MM.1S (cell line): ENCODE measurements at regions not wholly inside any gene's neighbourhood (a gene's known extent, or its start where the extent isn't known, plus 50 kb on each side); places are given as distances from the start of the nearest gene placed in this dataset.

Experiments used
- DNase-seq: peaks from one replicate; pipeline ENCODE4 v3.0.0-alpha.2; 2015
- H2AFZ ChIP-seq: fragments of 300-600 bp; sonication (generic); 2 replicates; pipeline ENCODE4 v1.6.0; 2016; ENCODE audit warnings: antibody characterized with exemption, low read length
- H3F3A ChIP-seq: fragments of 300-600 bp; sonication (generic); 2 replicates; pipeline ENCODE4 v1.6.1; 2016; ENCODE audit warnings: mild to moderate bottlenecking, antibody characterized with exemption, low read length, moderate library complexity, mixed read lengths; ENCODE audit not compliant: insufficient read depth
- H3K27ac ChIP-seq: fragments of 300-600 bp; sonication (generic); 2 replicates; pipeline ENCODE4 v1.5.1; 2016; ENCODE audit warnings: mild to moderate bottlenecking, low read length
- H3K27me3 ChIP-seq: fragments of 300-600 bp; sonication (generic); replicated peaks from 2 replicates; pipeline ENCODE4 v1.6.0; 2016; ENCODE audit warnings: low read length; ENCODE audit not compliant: insufficient read depth
- H3K36me3 ChIP-seq: fragments of 300-600 bp; sonication (generic); replicated peaks from 2 replicates; pipeline ENCODE4 v1.6.1; 2016; ENCODE audit warnings: mild to moderate bottlenecking, low read length, mixed read lengths; ENCODE audit not compliant: insufficient read depth
- H3K4me1 ChIP-seq: fragments of 300-600 bp; sonication (generic); 2 replicates; pipeline ENCODE4 v1.6.1; 2016; ENCODE audit warnings: low read length, mixed read lengths
- H3K4me2 ChIP-seq: fragments of 300-600 bp; sonication (generic); 2 replicates; pipeline ENCODE4 v1.6.0; 2016; ENCODE audit warnings: low read depth, low read length
- H3K4me3 ChIP-seq: fragments of 300-600 bp; sonication (generic); 2 replicates; pipeline ENCODE4 v1.5.1; 2016; ENCODE audit warnings: low read length, mixed read lengths
- H3K79me2 ChIP-seq: fragments of 300-600 bp; sonication (generic); 2 replicates; pipeline ENCODE4 v1.6.1; 2016; ENCODE audit warnings: mixed run types, low read length, mixed read lengths
- H3K9ac ChIP-seq: fragments of 300-600 bp; sonication (generic); 2 replicates; pipeline ENCODE4 v1.6.1; 2016; ENCODE audit warnings: low read length, mixed read lengths
- H3K9me2 ChIP-seq: fragments of 300-600 bp; sonication (generic); replicated peaks from 2 replicates; pipeline ENCODE4 v1.6.1; 2016; ENCODE audit warnings: mild to moderate bottlenecking, low read length, mixed read lengths; ENCODE audit not compliant: insufficient read depth
- H3K9me3 ChIP-seq: fragments of 300-600 bp; sonication (generic); replicated peaks from 2 replicates; pipeline ENCODE4 v1.6.1; 2016; ENCODE audit warnings: mild to moderate bottlenecking, low read length, mixed read lengths; ENCODE audit not compliant: insufficient read depth
- H4K20me1 ChIP-seq: fragments of 300-600 bp; sonication (generic); 2 replicates; pipeline ENCODE4 v1.6.1; 2016; ENCODE audit warnings: mild to moderate bottlenecking, low read length, moderate library complexity, mixed read lengths; ENCODE audit not compliant: insufficient read depth
- CTCF ChIP-seq: fragments of 300-600 bp; sonication (generic); IDR thresholded peaks from 2 replicates; pipeline ENCODE4 v1.5.1; 2016; ENCODE audit warnings: antibody characterized with exemption, low read length, mixed read lengths
- EZH2 ChIP-seq: fragments of 300-600 bp; sonication (generic); optimal IDR thresholded peaks from 2 replicates; pipeline ENCODE3; 2017; ENCODE audit warnings: low read depth, mild to moderate bottlenecking, antibody characterized with exemption, low read length, mixed read lengths
- EZH2phosphoT487 ChIP-seq: fragments of 300-600 bp; sonication (generic); IDR thresholded peaks from 2 replicates; pipeline ENCODE4 v1.6.1; 2018; ENCODE audit warnings: antibody characterized with exemption, low read length

GRCh38 chr5:106875591-106876297 lies 795.0 kb downstream of the EFNA5 start:
- no peaks in the 10 kb centered on the region for H3K79me2 ChIP-seq
- H3K4me3 ChIP-seq = peak overlapping the region; percentile 56
- H3K27me3 ChIP-seq = no peaks in the 10 kb centered on the region
- H3K4me2 ChIP-seq = peak overlapping the region; percentile 84
- no peaks in the 10 kb centered on the region for H4K20me1 ChIP-seq
- no peaks in the 10 kb centered on the region for H3K9me3 ChIP-seq
- peak overlapping the region; percentile 59 for H2AFZ ChIP-seq
- no peaks in the 10 kb centered on the region for H3F3A ChIP-seq
- H3K9ac ChIP-seq = no peak overlapping the region
- DNase-seq = peak; percentile 81
- H3K9me2 ChIP-seq = no peaks in the 10 kb centered on the region
- H3K4me1 ChIP-seq = no peaks in the 10 kb centered on the region; the same call in 1 of the 2 replicates
- no peaks in the 10 kb centered on the region for H3K36me3 ChIP-seq
- no peak overlapping the region for H3K27ac ChIP-seq
- no peak for TF ChIP-seq EZH2
- peak; percentile 86 for TF ChIP-seq CTCF

- Histone ChIP-seq H3K36me3 (no peaks in the 10 kb centered on the region), H4K20me1 (no peaks in the 10 kb centered on the region)
Observed at GRCh38 chr5:106874974-106875373, 795.8 kb downstream of the EFNA5 start.

GRCh38 chr5:106874531-106874930 lies 796.2 kb downstream of the EFNA5 start:
- peak overlapping the region; percentile 59; the same call in 1 of the 2 replicates for H2AFZ ChIP-seq
- no peaks in the 10 kb centered on the region for H3K36me3 ChIP-seq
- no peak for TF ChIP-seq CTCF
- TF ChIP-seq EZH2phosphoT487 = no peak
- no peak for TF ChIP-seq EZH2
- H3K79me2 ChIP-seq = no peaks in the 10 kb centered on the region
- peak overlapping the region; percentile 84; the same call in 1 of the 2 replicates for H3K4me2 ChIP-seq
- H4K20me1 ChIP-seq = no peaks in the 10 kb centered on the region
- no peaks in the 10 kb centered on the region for H3K9me2 ChIP-seq
- H3F3A ChIP-seq = no peaks in the 10 kb centered on the region
- no peaks in the 10 kb centered on the region for H3K9me3 ChIP-seq
- no peak overlapping the region for H3K4me3 ChIP-seq
- DNase-seq = no peak
- H3K9ac ChIP-seq = no peak overlapping the region
- no peaks in the 10 kb centered on the region; the same call in 1 of the 2 replicates for H3K4me1 ChIP-seq
- no peaks in the 10 kb centered on the region for H3K27me3 ChIP-seq
- H3K27ac ChIP-seq = no peak overlapping the region

More at GRCh38 chr5:106874974-106875373, 795.8 kb downstream of the EFNA5 start:
- H3K4me2 ChIP-seq = peak overlapping the region; percentile 84
- no peaks in the 10 kb centered on the region for H3K27me3 ChIP-seq
- TF ChIP-seq EZH2 = no peak
- no peak overlapping the region for H3K27ac ChIP-seq
- peak overlapping the region; percentile 56 for H3K4me3 ChIP-seq
- H3F3A ChIP-seq = no peaks in the 10 kb centered on the region
- peak; percentile 65 for DNase-seq
- H3K9me2 ChIP-seq = no peaks in the 10 kb centered on the region
- no peaks in the 10 kb centered on the region for H3K9me3 ChIP-seq
- no peaks in the 10 kb centered on the region for H3K79me2 ChIP-seq
- H2AFZ ChIP-seq = peak overlapping the region; percentile 59
- H3K4me1 ChIP-seq = no peaks in the 10 kb centered on the region; the same call in 1 of the 2 replicates
- H3K9ac ChIP-seq = no peak overlapping the region

GRCh38 chr5:106873568-106873967 lies 797.2 kb downstream of the EFNA5 start:
- Histone ChIP-seq H3K9me3 (no peaks in the 10 kb centered on the region), H3K27ac (no peak overlapping the region), H3K4me2 (no peak overlapping the region), H3K36me3 (no peaks in the 10 kb centered on the region), H3K27me3 (no peaks in the 10 kb centered on the region), H3K4me3 (no peak overlapping the region), H3K4me1 (no peaks in the 10 kb centered on the region; the same call in 1 of the 2 replicates), H2AFZ (no peak overlapping the region), H3F3A (no peaks in the 10 kb centered on the region), H3K9me2 (no peaks in the 10 kb centered on the region), H3K9ac (no peak overlapping the region), H3K79me2 (no peaks in the 10 kb centered on the region), H4K20me1 (no peaks in the 10 kb centered on the region)
- TF ChIP-seq CTCF (no peak), EZH2 (no peak), EZH2phosphoT487 (no peak)
- no peak for DNase-seq
